NCI-H2029 (cell line): ENCODE measurements at regions not wholly inside any gene's neighbourhood (a gene's known extent, or its start where the extent isn't known, plus 50 kb on each side); places are given as distances from the start of the nearest gene placed in this dataset.
A peak's percentile ranks its signal among the peaks of the same experiment; 100 is the strongest.
"Not testable (repeated sequence)": the region's sequence is repeated elsewhere in the genome, so short reads cannot be mapped to it uniquely, and the experiment has no call there.

Experiments
- DNase-seq: peaks from one replicate; lab custom pipeline; 2025; lab: John Stamatoyannopoulos, UW

DNA sequence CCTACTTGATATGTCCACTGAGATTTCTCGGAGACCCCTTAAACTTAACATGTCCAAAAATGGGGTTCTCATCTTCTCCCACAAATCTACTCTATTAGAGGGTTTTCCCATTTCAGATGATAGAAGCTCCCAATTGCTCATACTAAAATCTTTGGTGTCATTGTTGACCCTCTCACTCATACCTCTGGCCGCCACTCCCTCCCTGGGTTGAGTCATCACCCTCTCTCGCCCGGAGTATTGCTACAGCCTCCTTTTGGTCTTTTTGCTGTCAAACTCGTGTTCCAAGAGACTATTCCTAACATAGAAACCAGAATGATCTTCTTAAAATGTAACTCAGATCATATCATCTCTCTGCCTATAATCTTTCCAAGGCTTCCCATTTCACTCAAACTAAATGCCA, 91.0 kb upstream of the GNAQ start:
- DNase-seq: no peak

DNA sequence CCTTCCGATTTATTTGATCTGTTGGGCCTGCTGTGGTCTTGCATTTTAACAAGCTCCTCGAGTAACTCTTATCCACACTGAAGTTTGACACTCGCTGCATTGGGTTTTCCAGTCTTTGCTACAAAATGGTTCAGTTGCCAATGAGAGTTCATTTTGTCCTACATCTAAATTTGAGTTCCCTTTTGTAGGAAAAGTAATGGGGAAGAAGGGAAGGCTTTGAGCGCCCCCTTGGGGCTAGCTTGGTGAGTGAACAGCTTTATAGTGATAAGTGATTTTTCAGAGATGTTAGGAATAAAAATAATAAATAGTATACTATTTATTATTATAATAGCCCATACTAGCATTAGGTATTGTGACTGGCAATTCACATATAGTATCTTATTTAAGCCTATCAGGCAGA, 89.9 kb upstream of the GNAQ start:
- DNase-seq: peak; percentile 15

DNA sequence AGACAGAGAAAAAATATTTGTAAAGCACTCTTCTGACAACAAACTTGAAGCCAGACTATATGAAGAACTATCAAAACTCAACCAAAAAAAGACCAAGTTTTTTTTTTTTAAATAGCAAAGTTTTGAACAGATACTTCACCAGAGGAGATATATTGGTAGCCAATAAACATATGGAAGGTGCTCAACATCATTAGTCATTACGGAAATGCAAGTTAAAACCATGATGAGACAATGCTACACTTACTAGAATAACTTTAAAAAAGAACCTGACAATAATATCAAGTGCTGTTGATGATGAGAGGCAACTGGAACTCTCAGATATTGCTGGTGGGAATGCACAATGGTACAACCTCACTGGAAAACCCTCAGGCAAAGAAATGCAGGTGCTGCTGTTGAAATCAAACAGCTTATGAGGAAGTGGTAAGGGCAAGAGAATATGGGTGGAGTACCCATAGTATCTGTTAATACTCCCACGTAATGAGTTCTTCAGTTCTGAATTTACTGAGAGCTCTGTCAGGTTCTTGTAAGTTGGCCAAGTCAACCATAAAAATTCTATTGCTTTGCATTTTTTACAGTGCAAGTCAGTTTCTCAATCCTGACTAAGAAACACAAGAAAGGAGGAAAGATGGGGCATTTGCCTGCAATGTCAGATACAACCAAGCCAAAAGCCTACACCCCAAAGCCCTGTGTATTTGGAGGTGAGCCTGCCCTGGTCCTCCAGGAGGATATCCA, 87.3 kb upstream of the GNAQ start:
- DNase-seq: no peak

DNA sequence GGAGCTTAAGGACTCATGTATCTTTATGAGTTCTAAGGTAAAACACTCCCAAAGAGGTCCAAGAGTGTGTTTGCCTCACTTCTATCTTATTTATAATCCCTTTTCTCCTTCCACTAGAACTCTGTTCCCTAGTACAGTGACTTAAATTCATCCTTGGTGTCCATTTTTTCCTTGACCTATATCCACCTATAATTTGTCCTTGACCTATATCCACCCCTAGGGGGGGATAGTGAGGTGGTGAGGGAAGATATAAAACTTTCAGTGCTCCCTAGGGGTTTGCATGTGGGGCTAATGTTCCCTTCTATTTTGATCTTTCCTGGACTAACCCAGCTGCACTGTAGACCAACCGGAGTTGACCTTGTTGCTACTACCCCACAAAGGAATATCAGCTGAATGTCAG, 83.5 kb upstream of the GNAQ start:
- no peak for DNase-seq

DNA sequence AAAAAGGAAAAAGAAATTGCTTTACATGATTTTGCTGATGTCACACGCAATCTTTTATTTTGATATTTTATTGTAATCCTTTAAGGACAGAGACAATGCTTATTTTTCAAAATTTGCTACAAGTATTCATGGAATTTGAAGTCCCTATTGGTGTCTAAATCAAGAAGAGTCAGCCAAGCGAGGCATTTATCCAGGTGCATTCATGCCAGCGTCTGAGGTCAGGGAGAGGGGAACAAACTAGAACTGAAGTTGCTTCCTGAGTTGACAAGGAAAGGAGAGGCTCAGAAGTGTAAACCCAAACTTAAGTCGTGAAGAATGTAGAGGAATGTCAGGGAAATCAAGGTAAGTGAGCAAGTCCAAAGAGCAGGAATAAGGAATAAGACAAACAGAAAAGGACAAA, 83.0 kb upstream of the GNAQ start:
- no peak for DNase-seq

DNA sequence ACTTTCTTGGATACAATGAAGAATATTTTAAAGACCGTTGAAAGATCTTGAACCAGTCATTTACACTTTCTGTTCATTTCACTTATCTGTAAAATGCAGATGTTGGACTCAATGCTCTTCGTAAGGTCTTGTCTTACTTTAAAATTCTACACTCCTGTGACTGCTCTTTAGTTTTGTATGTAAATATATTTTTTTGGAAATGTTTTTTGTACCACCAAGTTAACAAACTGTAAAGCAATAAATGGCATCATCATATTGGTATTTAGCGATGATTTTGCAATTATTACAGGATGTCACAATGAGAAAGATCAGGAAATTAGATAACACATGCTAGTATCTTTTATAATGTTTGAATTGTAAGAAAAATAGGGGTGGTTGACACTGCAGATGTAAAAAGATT, 80.8 kb upstream of the GNAQ start:
- no peak for DNase-seq

DNA sequence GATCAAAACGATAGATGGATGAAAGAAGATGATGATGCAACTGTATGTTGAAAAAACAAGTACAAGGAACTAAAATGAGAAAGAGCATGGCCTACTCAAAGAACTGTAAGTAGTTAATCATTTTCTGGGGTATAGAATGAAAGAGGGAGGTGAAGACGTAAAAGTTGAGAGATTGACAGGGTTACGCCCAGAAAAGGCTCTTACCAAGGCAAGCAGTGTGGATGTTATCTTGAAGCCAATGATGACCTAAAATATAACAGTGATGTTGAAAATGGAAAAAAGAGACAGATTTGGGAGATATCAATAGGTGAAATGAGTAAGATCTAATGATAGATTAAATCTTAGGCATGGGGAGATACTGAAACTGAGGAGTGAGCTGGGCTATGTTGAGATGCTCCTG, 80.4 kb upstream of the GNAQ start:
- DNase-seq: no peak

DNA sequence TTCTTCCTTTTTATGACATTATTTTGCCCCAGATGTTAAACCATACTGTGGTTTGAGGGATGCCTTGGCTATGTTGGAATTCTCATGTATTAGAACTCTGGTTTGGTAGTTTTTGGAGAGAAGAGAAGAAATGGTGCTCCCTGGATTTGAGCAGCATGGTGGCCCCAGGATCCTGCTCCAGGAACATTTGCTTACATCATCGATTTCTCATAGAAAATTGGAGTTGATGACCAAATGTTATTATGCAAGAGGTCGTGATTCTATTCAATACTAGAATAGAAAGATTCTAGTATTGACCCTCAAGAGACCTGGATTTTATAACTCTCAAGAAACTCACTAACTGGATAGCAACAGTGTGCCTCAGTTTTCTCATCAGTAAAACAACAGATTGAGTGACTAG, 77.5 kb upstream of the GNAQ start:
- DNase-seq: no peak

DNA sequence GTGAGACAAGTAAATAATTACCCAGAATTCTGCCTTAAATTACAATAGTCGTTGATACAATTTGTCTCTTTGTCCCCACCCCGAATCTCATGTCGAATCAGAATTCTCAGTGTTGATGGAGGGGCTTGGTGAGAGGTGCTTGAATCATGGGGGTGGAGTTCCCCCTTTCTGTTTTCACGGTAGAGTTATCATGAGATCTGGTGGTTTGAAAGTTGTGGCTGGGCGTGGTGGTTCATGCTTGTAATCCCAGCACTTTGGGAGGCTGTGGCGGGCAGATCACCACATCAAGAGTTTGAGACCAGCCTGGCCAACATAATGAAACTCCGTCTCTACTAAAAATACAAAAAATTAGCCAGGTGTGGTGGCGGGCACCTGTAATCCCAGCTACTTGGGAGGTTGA, 75.0 kb upstream of the GNAQ start:
- not testable (repeated sequence) for DNase-seq

DNA sequence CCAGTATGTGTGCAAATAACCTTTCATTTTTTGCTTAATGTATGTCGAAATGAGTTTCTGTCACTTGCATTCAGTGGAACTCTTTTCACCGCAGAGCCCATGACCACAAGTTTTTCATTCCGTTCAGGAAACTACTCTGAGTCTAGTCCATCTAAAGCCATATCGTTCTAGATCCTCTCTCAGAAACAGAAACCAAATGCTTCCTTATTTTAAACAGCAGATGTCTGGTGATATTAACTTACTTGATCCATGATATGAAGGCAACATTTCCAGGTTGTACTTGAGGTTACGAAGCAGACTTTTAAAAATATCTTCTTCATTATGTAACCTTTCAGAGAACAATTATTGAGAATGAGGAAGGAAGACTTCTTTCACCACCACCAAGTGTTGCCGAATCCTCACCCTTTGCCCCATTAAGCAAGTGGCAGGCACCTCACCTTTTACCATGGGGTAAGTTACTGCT, 72.4 kb upstream of the GNAQ start:
- no peak for DNase-seq

DNA sequence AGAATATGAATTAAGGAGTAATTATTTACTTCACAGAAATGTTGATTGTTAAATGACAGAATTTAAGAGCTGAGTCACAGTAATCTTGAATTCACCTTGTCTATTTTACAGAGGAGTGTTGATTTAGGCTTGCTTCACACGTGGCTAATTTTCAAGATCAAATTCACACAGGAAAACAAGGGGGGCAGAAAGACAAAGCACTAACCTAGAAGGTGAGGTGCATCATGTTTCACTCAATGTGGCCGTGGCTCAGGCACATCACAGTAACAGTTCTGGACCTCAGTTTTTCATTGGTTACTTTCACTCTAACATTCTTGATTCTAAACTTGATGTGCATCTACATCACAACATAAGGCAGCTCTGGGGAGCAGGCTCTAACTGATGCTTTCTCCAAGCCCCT, 69.6 kb upstream of the GNAQ start:
- DNase-seq: no peak

DNA sequence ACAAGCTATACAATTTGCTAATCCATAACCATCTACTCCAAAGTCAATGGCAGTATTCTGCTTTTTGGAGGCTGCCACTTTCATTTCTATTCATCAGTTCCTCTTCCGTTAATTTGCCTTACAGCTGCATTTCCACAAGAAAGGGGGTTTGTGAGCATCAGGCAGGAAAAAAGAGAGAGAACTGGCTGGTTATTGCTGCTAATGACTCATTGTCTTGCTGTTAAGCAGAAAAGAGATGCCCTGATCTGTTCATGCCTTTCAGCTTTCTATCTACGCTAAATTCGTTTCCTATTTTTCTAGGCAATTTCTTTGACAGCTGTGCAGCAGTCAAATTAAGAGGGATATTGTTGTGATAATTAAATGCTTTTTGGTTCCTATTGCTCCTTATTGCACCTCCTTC, 65.9 kb upstream of the GNAQ start:
- no peak for DNase-seq

DNA sequence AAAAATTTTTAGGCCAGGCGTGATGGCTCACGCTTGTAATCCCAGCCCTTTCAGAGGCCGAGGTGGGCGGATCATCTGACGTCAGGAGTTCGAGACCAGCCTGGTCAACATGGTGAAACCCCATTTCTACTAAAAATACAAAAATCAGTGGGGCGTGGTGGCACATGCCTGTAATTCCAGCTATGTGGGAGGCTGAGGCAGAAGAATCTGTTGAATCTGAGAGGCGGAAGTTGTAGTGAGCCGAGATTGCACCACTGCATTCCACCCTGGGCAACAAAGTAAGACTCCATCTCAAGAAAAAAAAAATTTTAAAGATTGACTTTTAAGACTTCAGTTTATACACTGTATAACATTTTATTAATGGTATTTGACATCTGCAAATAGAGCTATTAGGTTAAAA, 60.1 kb upstream of the GNAQ start:
- no peak for DNase-seq

DNA sequence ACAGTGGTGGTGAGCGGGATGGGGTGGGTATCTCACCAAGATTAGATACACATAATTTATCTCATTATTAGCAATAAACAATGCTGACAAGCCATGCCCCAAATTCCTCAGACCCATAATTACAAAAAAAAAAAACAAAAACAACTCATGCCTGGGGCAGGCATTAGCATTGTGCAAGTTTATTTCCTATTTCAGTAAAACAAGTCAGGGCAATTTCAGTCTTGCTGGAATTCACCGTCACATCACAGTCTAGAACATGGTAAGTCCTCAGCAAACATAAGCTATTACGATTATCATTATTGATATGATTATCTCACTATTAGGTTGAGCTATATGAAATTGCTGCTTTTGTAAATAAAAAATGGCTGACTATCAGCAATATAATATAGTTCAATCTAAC, 57.5 kb upstream of the GNAQ start:
- DNase-seq: no peak

DNA sequence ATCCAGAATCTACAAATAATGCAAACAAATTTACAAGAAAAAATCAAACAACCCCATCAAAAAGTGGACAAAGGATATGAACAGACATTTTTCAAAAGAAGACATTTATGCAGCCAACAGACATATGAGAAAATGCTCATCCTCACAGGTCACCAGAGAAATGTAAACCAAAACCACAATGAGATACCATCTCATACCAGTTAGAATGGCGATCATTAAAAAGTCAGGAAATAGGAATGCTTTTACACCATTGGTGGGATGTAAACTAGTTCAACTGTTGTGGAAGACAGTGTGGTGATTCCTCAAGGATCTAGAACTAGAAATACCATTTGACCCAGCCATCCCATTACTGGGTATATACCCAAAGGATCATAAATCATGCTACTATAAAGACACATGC, 56.6 kb upstream of the GNAQ start:
- not testable (repeated sequence) for DNase-seq
